ENCODE measurements at regions not wholly inside any gene's neighbourhood (a gene's known extent, or its start where the extent isn't known, plus 50 kb on each side); places are given as distances from the start of the nearest gene placed in this dataset.

GRCh38 chr7:68244389-68244788 lies 1247.8 kb downstream of the TYW1 start (continued):
- no peak for TF ChIP-seq ZNF426 (tag by site-specific recombination; IDR thresholded peaks at IDR 0.05)
- TF ChIP-seq ZNF473 (tag by site-specific recombination; IDR thresholded peaks at IDR 0.05): no peak
- no peak for TF ChIP-seq ZNF548 (tag by site-specific recombination; IDR thresholded peaks at IDR 0.05)
- no peak for TF ChIP-seq ZNF221 (tag by site-specific recombination; IDR thresholded peaks at IDR 0.05; ENCODE audit: borderline replicate concordance)
- TF ChIP-seq PRDM1 (tag by site-specific recombination; IDR thresholded peaks at IDR 0.05): no peak
- no peak for TF ChIP-seq TRIM28 (IDR thresholded peaks at IDR 0.05; ENCODE audit: borderline replicate concordance, low read length)
- no peak for TF ChIP-seq ZNF169 (tag by site-specific recombination; IDR thresholded peaks at IDR 0.05)
- TF ChIP-seq ZSCAN18 (tag by site-specific recombination; IDR thresholded peaks at IDR 0.05): no peak
- no peak for TF ChIP-seq ZNF398 (tag by site-specific recombination; IDR thresholded peaks at IDR 0.05)

- Histone ChIP-seq H3K27ac (ENCODE audit: extremely low read depth, low read depth, low read length) (no peak overlapping the region), H3K36me3 (ENCODE audit: control insufficient read depth in 2 of 2, insufficient read depth in 1 of 2, low read length in 2 of 2) (no peaks in the 10 kb centered on the region), H3K9me3 (ENCODE audit: control insufficient read depth, insufficient read depth, low read depth, low read length) (no peaks in the 10 kb centered on the region), H3K4me1 (ENCODE audit: control insufficient read depth, insufficient read depth, low read length) (no peaks in the 10 kb centered on the region), H3K4me3 (ENCODE audit: low read depth, low read length) (no peak overlapping the region)
- no peak for TF ChIP-seq KLF8 (tag by site-specific recombination; IDR thresholded peaks at IDR 0.05)
- no peak for TF ChIP-seq ZBTB49 (tag by site-specific recombination; IDR thresholded peaks at IDR 0.05; ENCODE audit: low read depth)
- no peak for TF ChIP-seq ZNF394 (tag by site-specific recombination; IDR thresholded peaks at IDR 0.05; ENCODE audit: borderline replicate concordance)
- TF ChIP-seq PBX3 (CRISPR knock-in tag; IDR thresholded peaks at IDR 0.05): no peak
- no peak for TF ChIP-seq KLF16 (tag by site-specific recombination; IDR thresholded peaks at IDR 0.05)
- no peak for TF ChIP-seq ZNF121 (tag by site-specific recombination; IDR thresholded peaks at IDR 0.05)
- TF ChIP-seq GLI2 (tag by site-specific recombination; IDR thresholded peaks at IDR 0.05; ENCODE audit: borderline replicate concordance, low read depth): no peak
- no peak for TF ChIP-seq ZNF768 (tag by site-specific recombination; IDR thresholded peaks at IDR 0.05)
- no peak for TF ChIP-seq ZNF549 (tag by site-specific recombination; IDR thresholded peaks at IDR 0.05)
- TF ChIP-seq ZNF610 (tag by site-specific recombination; IDR thresholded peaks at IDR 0.05; ENCODE audit: borderline replicate concordance): no peak
- no peak for TF ChIP-seq ZNF600 (tag by site-specific recombination; IDR thresholded peaks at IDR 0.05)
- TF ChIP-seq FEZF1 (tag by site-specific recombination; IDR thresholded peaks at IDR 0.05): no peak
- no peak for TF ChIP-seq ZNF514 (tag by site-specific recombination; IDR thresholded peaks at IDR 0.05)
- ChIA-PET CTCF (no interaction called here), POLR2A (no interaction called here)
Measured at GRCh38 chr7:68245688-68246087, 1249.1 kb downstream of the TYW1 start.

Measured in HEK293 (cell line).